Stimulated activated naive CD4-positive, alpha-beta T cell (primary cell): ENCODE measurements at regions not wholly inside any gene's neighbourhood (a gene's known extent, or its start where the extent isn't known, plus 50 kb on each side); places are given as distances from the start of the nearest gene placed in this dataset.
"Not testable (repeated sequence)": the region's sequence is repeated elsewhere in the genome, so short reads cannot be mapped to it uniquely, and the experiment has no call there.

Source experiments
- DNase-seq, 6 experiments: peaks; one replicate each; lab custom pipeline; 2025; lab: John Stamatoyannopoulos, UW

- DNase-seq: no peak
Observed at GRCh38 chr11:122202161-122202950, 86.3 kb upstream of the BLID start.

- DNase-seq: no peak
Observed at GRCh38 chr11:122201106-122201505, 85.1 kb upstream of the BLID start.

GRCh38 chr11:122199661-122200060 is 83.6 kb upstream of the BLID start:
- no peak for DNase-seq

- no peak for DNase-seq
Observed at GRCh38 chr11:122198291-122198983, 82.4 kb upstream of the BLID start.

- no peak for DNase-seq
Observed at GRCh38 chr11:122197066-122197987, 81.3 kb upstream of the BLID start.

- no peak for DNase-seq
Observed at GRCh38 chr11:122195790-122196189, 79.8 kb upstream of the BLID start.

- not testable (repeated sequence) for DNase-seq
Observed at GRCh38 chr11:122193881-122194480, 78.0 kb upstream of the BLID start.

- no peak for DNase-seq
Observed at GRCh38 chr11:122193457-122193856, 77.4 kb upstream of the BLID start.

- no peak for DNase-seq
Observed at GRCh38 chr11:122192634-122193255, 76.7 kb upstream of the BLID start.

GRCh38 chr11:122190768-122191167 is 74.8 kb upstream of the BLID start:
- DNase-seq: no peak

GRCh38 chr11:122189229-122189628 is 73.2 kb upstream of the BLID start:
- no peak for DNase-seq

- no peak for DNase-seq
Observed at GRCh38 chr11:122187373-122188165, 71.6 kb upstream of the BLID start.

- no peak for DNase-seq
Observed at GRCh38 chr11:122186439-122187080, 70.5 kb upstream of the BLID start.

GRCh38 chr11:122183933-122184332 is 67.9 kb upstream of the BLID start:
- DNase-seq: no peak

- DNase-seq: no peak
Observed at GRCh38 chr11:122181893-122182292, 65.9 kb upstream of the BLID start.

- DNase-seq: no peak
Observed at GRCh38 chr11:122181372-122181771, 65.4 kb upstream of the BLID start.

GRCh38 chr11:122179961-122180834 is 64.2 kb upstream of the BLID start:
- DNase-seq: no peak

- no peak for DNase-seq
Observed at GRCh38 chr11:122178795-122179194, 62.8 kb upstream of the BLID start.

- DNase-seq: no peak
Observed at GRCh38 chr11:122177238-122177637, 61.2 kb upstream of the BLID start.
